ENCODE measurements at regions not wholly inside any gene's neighbourhood (a gene's known extent, or its start where the extent isn't known, plus 50 kb on each side); places are given as distances from the start of the nearest gene placed in this dataset.

GRCh38 chr12:19953734-19954133 is 414.6 kb upstream of the PDE3A start:
- TF ChIP-seq, protein P1, sequence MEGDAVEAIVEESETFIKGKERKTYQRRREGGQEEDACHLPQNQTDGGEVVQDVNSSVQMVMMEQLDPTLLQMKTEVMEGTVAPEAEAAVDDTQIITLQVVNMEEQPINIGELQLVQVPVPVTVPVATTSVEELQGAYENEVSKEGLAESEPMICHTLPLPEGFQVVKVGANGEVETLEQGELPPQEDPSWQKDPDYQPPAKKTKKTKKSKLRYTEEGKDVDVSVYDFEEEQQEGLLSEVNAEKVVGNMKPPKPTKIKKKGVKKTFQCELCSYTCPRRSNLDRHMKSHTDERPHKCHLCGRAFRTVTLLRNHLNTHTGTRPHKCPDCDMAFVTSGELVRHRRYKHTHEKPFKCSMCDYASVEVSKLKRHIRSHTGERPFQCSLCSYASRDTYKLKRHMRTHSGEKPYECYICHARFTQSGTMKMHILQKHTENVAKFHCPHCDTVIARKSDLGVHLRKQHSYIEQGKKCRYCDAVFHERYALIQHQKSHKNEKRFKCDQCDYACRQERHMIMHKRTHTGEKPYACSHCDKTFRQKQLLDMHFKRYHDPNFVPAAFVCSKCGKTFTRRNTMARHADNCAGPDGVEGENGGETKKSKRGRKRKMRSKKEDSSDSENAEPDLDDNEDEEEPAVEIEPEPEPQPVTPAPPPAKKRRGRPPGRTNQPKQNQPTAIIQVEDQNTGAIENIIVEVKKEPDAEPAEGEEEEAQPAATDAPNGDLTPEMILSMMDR (conservative IDR thresholded peaks at IDR 0.05; ENCODE audit: low read length): no peak
- no peak for TF ChIP-seq EZH2phosphoT487 (IDR thresholded peaks at IDR 0.05; ENCODE audit: borderline replicate concordance)
